Right kidney (tissue), 1 donor: ENCODE measurements at regions not wholly inside any gene's neighbourhood (a gene's known extent, or its start where the extent isn't known, plus 50 kb on each side); places are given as distances from the start of the nearest gene placed in this dataset.

Experiments
- DNase-seq: peaks from one replicate; pipeline ENCODE4 v3.0.0-alpha.2; 2016

GRCh38 chr1:50292276-50292675 is 131.0 kb downstream of the DMRTA2 start:
- DNase-seq, result no peak

- DNase-seq, result no peak
These were observed 133.7 kb downstream of the DMRTA2 start for GRCh38 chr1:50289495-50289894.

- no peak for DNase-seq
These were observed 137.2 kb downstream of the DMRTA2 start for GRCh38 chr1:50285994-50286393.

- DNase-seq, result peak; percentile 12
These were observed 143.5 kb downstream of the DMRTA2 start for GRCh38 chr1:50279622-50280330.

GRCh38 chr1:50278961-50279360 is 144.3 kb downstream of the DMRTA2 start:
- no peak for DNase-seq

GRCh38 chr1:50278410-50278809 is 144.8 kb downstream of the DMRTA2 start:
- no peak for DNase-seq

GRCh38 chr1:50275566-50275965 is 147.7 kb downstream of the DMRTA2 start:
- DNase-seq, result no peak

GRCh38 chr1:50272912-50273311 is 150.3 kb downstream of the DMRTA2 start:
- DNase-seq, result no peak

- no peak for DNase-seq
These were observed 151.2 kb downstream of the DMRTA2 start for GRCh38 chr1:50271968-50272578.

GRCh38 chr1:50271337-50271736 is 151.9 kb downstream of the DMRTA2 start:
- DNase-seq, result no peak

- DNase-seq, result no peak
These were observed 152.3 kb downstream of the DMRTA2 start for GRCh38 chr1:50270926-50271325.

GRCh38 chr1:50268049-50268448 is 155.2 kb downstream of the DMRTA2 start:
- DNase-seq, result peak; percentile 16

GRCh38 chr1:50266509-50266908 is 156.7 kb downstream of the DMRTA2 start:
- DNase-seq, result no peak

- no peak for DNase-seq
These were observed 157.1 kb downstream of the ELAVL4 start for GRCh38 chr1:50265790-50266314.

GRCh38 chr1:50264590-50264989 is 155.9 kb downstream of the ELAVL4 start:
- no peak for DNase-seq

GRCh38 chr1:50262436-50262835 is 153.7 kb downstream of the ELAVL4 start:
- DNase-seq, result no peak

- no peak for DNase-seq
These were observed 153.2 kb downstream of the ELAVL4 start for GRCh38 chr1:50261951-50262350.

- no peak for DNase-seq
These were observed 149.4 kb downstream of the ELAVL4 start for GRCh38 chr1:50257940-50258685.

GRCh38 chr1:50257029-50257428 is 148.3 kb downstream of the ELAVL4 start:
- DNase-seq, result no peak
